ENCODE measurements at regions not wholly inside any gene's neighbourhood (a gene's known extent, or its start where the extent isn't known, plus 50 kb on each side); places are given as distances from the start of the nearest gene placed in this dataset.

DNA sequence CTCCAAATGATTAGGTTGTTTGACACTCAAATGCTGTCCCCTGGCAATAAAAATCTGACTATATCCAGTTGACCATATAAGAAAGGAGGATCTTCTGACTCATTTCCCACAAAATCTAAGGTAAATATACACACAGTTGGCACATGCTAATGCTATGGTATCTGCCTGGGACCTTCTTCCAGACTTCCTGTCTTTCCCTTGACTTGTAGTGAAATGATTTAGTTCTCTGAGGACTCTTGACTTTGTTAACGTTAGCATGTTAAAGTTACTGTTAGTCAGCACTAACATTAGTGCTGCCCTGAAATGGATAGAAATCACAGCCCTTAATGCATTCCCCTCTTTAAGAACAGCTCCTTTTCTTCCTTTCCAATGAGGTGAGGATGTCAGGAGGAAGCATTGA is 124.3 kb upstream of the LSAMP start:
- TF ChIP-seq TBP (CRISPR knock-in tag; IDR thresholded peaks at IDR 0.05), result no peak
- TF ChIP-seq, protein P1, sequence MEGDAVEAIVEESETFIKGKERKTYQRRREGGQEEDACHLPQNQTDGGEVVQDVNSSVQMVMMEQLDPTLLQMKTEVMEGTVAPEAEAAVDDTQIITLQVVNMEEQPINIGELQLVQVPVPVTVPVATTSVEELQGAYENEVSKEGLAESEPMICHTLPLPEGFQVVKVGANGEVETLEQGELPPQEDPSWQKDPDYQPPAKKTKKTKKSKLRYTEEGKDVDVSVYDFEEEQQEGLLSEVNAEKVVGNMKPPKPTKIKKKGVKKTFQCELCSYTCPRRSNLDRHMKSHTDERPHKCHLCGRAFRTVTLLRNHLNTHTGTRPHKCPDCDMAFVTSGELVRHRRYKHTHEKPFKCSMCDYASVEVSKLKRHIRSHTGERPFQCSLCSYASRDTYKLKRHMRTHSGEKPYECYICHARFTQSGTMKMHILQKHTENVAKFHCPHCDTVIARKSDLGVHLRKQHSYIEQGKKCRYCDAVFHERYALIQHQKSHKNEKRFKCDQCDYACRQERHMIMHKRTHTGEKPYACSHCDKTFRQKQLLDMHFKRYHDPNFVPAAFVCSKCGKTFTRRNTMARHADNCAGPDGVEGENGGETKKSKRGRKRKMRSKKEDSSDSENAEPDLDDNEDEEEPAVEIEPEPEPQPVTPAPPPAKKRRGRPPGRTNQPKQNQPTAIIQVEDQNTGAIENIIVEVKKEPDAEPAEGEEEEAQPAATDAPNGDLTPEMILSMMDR (CRISPR knock-in tag; IDR thresholded peaks at IDR 0.05), result no peak
